ENCODE measurements at regions not wholly inside any gene's neighbourhood (a gene's known extent, or its start where the extent isn't known, plus 50 kb on each side); places are given as distances from the start of the nearest gene placed in this dataset.
"Not testable (repeated sequence)": the region's sequence is repeated elsewhere in the genome, so short reads cannot be mapped to it uniquely, and the experiment has no call there.

GRCh38 chr15:98263787-98264186 is 303.3 kb downstream of the ARRDC4 start:
- DNase-seq (ENCODE audit: extremely low read depth in 1 of 2, low read depth in 1 of 2): no peak

- DNase-seq (ENCODE audit: extremely low read depth in 1 of 2, low read depth in 1 of 2): no peak
These were observed 305.8 kb downstream of the ARRDC4 start for GRCh38 chr15:98266295-98266694.

GRCh38 chr15:98268163-98268562 is 307.7 kb downstream of the ARRDC4 start:
- no peak for DNase-seq (ENCODE audit: extremely low read depth in 1 of 2, low read depth in 1 of 2)

GRCh38 chr15:98272625-98273024 is 312.1 kb downstream of the ARRDC4 start:
- no peak for DNase-seq (ENCODE audit: extremely low read depth in 1 of 2, low read depth in 1 of 2)

- DNase-seq (ENCODE audit: extremely low read depth in 1 of 2, low read depth in 1 of 2): no peak
These were observed 315.5 kb downstream of the ARRDC4 start for GRCh38 chr15:98276018-98276417.

- DNase-seq (ENCODE audit: extremely low read depth in 1 of 2, low read depth in 1 of 2): no peak
These were observed 317.1 kb downstream of the ARRDC4 start for GRCh38 chr15:98277602-98278001.

GRCh38 chr15:98280284-98280975 is 319.9 kb downstream of the ARRDC4 start:
- no peak for DNase-seq (ENCODE audit: extremely low read depth in 1 of 2, low read depth in 1 of 2)

GRCh38 chr15:98281130-98281529 is 320.6 kb downstream of the ARRDC4 start:
- no peak for DNase-seq (ENCODE audit: extremely low read depth in 1 of 2, low read depth in 1 of 2)

- DNase-seq (ENCODE audit: extremely low read depth in 1 of 2, low read depth in 1 of 2): no peak
These were observed 322.3 kb downstream of the ARRDC4 start for GRCh38 chr15:98282656-98283332.

- no peak for DNase-seq (ENCODE audit: extremely low read depth in 1 of 2, low read depth in 1 of 2)
These were observed 325.7 kb downstream of the ARRDC4 start for GRCh38 chr15:98286200-98286599.

GRCh38 chr15:98286831-98287230 is 326.3 kb downstream of the ARRDC4 start:
- no peak for DNase-seq (ENCODE audit: extremely low read depth in 1 of 2, low read depth in 1 of 2)

GRCh38 chr15:98288091-98288590 is 327.6 kb downstream of the ARRDC4 start:
- DNase-seq (ENCODE audit: extremely low read depth in 1 of 2, low read depth in 1 of 2): no peak

GRCh38 chr15:98289747-98290146 is 329.2 kb downstream of the ARRDC4 start:
- no peak for DNase-seq (ENCODE audit: extremely low read depth in 1 of 2, low read depth in 1 of 2)

- peak; percentile 14 to 17 for DNase-seq (ENCODE audit: extremely low read depth in 1 of 2, low read depth in 1 of 2)
These were observed 332.1 kb downstream of the ARRDC4 start for GRCh38 chr15:98292442-98293240.

- no peak for DNase-seq (ENCODE audit: extremely low read depth in 1 of 2, low read depth in 1 of 2)
These were observed 333.6 kb downstream of the ARRDC4 start for GRCh38 chr15:98294126-98294525.

- not testable (repeated sequence) for DNase-seq (ENCODE audit: extremely low read depth in 1 of 2, low read depth in 1 of 2)
These were observed 334.7 kb downstream of the ARRDC4 start for GRCh38 chr15:98295101-98295759.

GRCh38 chr15:98296653-98297052 is 336.1 kb downstream of the ARRDC4 start:
- DNase-seq (ENCODE audit: extremely low read depth in 1 of 2, low read depth in 1 of 2): no peak

- DNase-seq (ENCODE audit: extremely low read depth in 1 of 2, low read depth in 1 of 2): no peak
These were observed 343.9 kb downstream of the ARRDC4 start for GRCh38 chr15:98304371-98304770.

- DNase-seq (ENCODE audit: extremely low read depth in 1 of 2, low read depth in 1 of 2): no peak
These were observed 340.2 kb upstream of the IGF1R start for GRCh38 chr15:98308117-98308516.

GRCh38 chr15:98311566-98312188 is 336.7 kb upstream of the IGF1R start:
- peak; percentile 9 to 56 for DNase-seq (ENCODE audit: extremely low read depth in 1 of 2, low read depth in 1 of 2)

- no peak for DNase-seq (ENCODE audit: extremely low read depth in 1 of 2, low read depth in 1 of 2)
These were observed 335.4 kb upstream of the IGF1R start for GRCh38 chr15:98312913-98313312.

Data from stimulated activated CD8-positive, alpha-beta memory T cell treated with anti-CD3 and anti-CD28 coated beads, Interleukin-7, amount 100 ng/mL, for 48 hours (primary cell).